NCI-H1092 treated with DMSO at 0.1 percent for 48 hours (cell line): ENCODE measurements at regions not wholly inside any gene's neighbourhood (a gene's known extent, or its start where the extent isn't known, plus 50 kb on each side); places are given as distances from the start of the nearest gene placed in this dataset.

Experiments
- DNase-seq: peaks from one replicate; lab custom pipeline; 2025; lab: John Stamatoyannopoulos, UW

DNA sequence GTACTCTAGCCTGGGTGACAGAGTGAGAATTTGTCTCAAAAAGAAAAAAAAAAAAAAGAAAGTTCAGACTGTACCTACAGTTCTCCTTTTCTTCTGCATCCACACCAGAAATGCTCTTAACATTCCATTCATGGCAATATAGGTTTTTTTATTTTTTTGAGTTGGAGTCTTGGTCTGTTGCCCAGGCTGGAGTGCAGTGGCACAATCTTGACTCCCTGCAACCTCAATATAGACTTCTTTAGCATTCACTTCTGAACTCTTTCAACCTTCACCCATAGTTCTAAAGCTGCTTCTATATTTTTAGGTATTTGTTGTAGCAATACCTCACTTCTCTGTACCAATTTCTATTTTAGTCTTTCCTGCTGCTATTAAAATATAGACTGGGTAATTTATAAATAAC is 1095.7 kb downstream of the FLRT2 start:
- DNase-seq = no peak

DNA sequence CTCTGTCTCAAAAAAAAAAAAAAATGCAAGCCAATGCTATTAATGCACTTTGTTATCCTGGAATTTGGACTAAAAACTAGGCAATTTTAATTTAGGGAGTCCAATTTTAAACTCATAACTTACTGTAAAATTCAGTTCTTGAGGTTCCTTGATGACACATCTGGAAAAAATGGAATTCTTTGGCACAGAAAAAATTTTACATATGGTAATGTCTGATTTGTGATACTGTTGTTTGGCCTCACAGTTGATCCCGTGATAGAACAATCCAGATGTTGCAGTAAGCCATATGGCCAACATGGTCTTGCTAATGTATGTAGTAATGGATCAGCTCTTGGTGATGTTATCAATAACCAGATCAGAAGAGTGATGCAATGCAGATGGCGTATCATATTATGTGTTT is 1089.8 kb downstream of the FLRT2 start:
- no peak for DNase-seq

DNA sequence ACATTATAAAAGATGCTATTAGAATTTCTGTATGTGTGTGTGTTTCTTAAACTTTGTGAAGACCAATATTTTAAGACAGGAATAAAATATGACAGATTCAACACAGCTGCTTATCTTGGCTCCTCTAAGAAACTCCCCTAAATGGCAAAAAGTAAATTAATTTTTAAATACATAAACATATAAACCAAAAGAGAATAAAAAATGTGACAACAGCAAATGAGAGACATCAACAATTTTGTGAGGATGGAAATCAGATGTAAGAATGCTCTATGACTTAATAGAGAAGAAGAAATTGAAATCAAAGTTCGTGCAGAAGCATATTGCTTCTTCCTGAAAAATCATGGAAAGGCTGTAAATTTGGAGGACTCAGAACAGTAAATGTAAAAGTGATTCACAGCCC is 1083.8 kb downstream of the FLRT2 start:
- DNase-seq = no peak

DNA sequence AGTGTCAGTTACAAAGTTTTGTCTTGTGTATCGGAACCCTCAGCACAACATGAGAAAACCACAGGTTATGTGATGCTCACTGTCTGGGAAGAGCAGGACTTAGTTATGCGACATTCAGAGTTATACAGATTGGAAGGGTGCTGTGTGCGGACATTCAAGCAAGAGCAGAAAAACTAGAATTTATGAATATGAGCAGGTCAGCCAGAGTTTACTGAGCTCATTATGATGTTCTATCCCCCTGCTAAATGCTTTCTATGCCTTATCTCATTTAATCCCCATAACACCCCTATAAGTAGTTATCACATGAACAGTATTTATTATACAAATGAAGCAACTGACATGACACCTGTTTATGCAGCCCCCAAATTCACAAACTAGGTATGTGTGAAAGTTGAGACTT is 1083.2 kb downstream of the FLRT2 start:
- no peak for DNase-seq

DNA sequence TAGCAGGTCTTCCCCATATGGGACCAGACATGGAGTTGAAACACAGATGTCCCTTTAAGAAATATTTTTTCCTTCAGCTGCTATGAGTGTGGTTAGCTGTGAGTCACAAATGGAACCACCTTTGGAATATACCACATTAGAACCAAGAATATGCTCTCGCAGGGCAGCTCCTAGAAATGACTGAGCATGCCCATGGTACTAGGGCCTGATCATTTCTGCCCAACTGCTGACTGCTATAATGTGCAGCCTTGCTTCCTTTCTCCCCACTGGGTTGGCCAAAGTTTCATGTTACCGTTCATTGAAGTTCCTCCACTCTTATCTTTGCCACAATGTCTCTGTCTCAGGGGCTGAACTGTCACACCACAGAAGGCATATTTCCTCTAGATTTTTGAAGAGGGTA is 1074.6 kb downstream of the FLRT2 start:
- no peak for DNase-seq

DNA sequence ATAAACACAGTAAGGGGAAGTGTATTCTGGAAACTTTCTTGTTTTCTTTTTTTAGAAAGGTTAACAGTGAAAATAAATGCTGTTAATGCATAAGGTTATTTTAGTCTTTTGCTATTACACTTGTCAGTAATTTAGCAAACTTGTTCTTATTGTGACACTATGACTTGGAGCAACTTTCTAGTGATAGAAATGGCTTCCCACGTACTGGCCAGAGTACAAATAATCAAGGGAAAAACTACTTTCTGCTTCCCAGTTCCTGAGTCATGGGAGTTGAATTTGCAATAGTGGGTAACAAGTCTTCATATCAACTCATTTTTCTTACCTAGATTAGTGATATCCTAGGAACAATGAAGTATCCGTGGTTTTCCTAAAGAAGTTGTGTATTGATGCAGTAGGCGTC is 1072.3 kb downstream of the FLRT2 start:
- no peak for DNase-seq

DNA sequence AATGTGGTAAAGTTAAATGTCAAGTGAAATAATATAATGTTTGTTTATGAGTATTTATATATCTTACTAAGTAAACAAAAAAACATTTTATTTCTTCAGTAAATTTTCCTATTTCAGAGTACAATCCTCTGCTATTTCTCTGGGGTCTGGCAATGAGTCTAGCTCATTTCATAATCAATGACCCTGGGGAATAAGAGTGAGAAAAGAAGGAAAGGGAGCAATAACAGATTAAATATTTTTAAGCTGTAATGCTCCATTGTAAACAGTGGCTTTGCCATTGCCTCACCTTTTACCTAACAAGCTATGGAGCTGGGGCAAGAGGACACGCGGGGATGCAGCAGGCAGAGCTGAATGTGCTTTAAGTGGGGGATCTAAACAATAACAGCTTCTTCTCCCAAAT is 1071.9 kb downstream of the FLRT2 start:
- no peak for DNase-seq

DNA sequence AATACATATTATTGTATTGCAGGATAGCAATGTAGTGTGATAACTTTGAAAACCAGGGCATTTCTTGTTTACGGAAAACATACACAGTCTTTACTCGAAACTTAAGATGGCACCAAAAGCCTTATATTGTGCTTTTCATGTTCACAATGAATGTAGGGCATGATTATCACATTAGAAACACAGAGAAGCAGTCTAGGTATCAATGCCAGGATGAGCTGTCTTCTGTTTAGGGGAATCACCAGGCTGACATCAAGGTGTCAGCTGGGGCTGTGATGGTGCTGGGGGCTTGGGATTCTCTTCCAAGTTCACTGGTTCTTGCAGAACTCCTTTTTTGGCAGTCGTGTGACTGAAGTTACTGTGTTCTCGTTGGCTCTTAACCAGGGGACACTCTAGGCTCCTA is 1067.3 kb downstream of the FLRT2 start:
- DNase-seq = no peak

DNA sequence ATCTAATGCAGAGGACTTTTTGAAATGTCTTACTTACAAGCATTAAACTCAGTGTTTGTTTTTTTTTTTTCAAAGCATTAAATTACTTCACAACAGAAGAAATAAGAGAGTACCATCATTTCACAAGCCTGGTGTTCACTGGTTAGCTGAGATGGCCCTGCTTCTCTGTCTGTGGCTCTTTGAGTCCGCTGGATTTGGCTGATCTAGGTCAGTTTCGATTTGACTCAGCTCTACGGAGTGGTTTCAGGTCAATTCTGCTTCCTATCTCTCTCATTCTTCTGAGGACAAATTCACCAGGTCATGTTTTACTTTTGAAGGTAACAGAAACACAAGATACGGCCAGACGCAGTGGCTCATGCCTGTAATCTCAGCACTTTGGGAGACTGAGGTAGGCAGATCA is 1066.1 kb downstream of the FLRT2 start:
- no peak for DNase-seq

DNA sequence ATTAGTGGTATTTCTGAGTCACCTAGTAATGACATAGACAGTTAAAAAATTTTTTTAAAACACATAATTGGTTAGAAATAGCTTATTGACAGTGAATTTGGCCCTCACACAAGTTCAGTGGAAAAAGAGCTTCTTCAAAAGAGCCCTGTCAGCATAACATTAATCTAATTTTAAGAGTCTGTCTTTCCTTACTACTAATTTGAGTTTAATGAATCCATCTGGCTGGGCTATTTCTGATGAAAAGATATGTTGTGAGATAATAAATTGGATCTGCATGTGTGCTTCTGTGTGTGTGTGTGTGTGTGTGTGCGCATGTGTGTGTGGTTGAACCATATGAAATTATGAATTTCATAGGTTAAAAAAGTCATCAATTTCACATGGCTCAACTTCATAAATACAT is 1045.2 kb downstream of the FLRT2 start:
- no peak for DNase-seq

DNA sequence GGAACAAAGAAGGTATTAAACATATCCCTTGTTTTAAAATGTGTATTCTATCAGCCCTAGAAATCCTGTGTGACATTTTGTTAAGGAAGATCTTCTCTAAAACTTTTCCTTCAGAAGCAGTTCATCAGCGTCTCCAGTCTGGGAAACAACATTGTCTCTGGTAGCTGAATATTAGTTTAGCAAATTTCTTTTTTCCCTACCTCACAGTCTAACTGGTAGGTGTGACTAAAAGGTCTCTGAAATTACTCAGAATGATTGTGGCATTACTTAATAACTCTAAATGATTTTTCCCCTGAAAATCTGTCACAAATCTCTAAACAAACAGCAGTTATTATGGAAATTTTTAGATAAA is 1044.8 kb downstream of the FLRT2 start:
- DNase-seq = no peak

DNA sequence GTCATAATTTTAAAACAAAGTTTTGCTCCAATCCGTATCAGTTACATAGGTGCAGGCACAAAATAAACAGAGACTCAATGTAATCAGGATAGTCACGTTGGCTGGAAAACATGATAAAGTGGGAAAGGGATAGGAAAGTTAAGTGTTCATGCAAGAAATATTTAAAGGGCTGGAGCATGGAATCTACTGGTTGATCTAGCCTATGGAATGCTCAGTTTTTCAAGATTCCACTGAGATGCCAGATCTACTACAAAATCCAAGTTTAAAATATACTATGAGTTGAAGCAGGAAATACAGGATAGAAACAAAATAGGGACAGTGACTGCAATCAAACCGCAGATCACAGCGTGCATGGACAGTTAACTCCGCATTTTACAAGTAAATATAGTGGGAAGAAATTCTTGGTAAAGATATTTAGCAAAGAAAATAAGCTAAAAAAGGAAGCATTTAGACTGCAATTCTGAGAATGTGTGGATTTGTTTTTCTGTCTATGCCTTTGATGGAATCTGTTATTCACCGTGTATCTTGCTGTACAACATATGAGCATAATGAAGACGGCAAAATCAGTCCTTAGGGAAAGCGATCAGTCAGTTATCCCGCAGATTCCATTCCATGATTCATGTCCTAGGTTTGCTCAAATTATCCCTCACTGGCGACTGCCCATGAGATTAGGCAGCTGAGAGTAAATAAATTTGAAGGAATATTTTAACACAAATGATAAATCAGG is 1044.3 kb downstream of the FLRT2 start:
- DNase-seq = no peak

DNA sequence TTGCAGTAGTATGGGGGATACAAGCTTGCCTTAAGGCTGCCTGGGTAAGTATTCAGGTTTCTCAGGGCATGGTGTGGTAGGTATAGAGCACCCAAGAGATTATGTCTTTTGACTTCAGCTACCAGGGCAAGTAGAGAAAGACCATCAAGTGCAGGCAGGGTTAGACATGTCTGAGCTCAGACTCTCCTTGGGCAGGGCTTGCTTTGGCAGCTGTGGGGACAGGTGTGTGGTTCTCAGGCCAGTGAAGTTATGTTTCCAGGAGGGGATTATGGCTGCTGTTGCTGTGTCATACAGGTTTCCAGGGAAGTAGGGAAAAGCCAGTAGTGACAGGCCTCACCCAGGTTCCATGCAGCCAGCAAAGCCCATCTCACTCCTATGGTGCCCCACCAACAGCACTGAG is 1040.4 kb downstream of the FLRT2 start:
- DNase-seq = no peak

DNA sequence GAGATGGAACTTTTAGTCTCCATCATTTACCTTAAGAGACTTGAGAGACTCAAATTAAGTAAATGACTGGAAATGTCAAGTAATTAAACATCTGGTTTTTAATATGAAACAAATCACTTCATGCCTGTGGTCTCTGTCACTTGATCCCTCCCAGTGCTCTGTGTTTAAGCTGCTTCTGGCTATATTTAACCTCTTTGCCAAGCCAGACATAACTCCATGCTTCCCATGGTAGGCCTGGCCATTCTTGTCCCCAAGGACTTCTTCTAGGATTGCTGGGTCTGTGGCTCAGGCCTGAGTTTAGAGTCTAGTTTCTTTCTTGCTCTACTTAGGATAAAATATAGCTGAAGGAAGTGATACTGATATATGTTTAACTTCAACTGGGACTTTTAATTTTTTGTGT is 1013.6 kb downstream of the FLRT2 start:
- DNase-seq = no peak

DNA sequence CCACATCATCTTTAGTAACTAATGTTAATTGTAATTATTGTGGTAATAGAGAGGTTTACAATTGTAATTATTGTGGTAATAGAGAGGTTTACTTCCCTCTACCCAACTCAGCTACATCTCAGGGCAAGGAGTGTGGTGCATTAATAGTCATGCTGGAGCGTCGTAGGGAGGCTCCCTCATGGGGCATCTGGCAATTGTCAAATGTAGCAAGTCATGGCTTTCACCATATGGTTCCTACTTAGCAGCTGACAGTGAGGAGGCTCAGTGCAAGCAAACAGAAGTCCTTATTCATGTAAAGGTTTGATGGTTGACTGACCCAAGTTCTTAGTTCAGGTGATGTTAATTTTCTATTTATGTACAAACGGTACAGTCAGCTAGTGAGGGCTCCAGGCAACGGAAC is 1012.0 kb downstream of the FLRT2 start:
- DNase-seq = no peak

DNA sequence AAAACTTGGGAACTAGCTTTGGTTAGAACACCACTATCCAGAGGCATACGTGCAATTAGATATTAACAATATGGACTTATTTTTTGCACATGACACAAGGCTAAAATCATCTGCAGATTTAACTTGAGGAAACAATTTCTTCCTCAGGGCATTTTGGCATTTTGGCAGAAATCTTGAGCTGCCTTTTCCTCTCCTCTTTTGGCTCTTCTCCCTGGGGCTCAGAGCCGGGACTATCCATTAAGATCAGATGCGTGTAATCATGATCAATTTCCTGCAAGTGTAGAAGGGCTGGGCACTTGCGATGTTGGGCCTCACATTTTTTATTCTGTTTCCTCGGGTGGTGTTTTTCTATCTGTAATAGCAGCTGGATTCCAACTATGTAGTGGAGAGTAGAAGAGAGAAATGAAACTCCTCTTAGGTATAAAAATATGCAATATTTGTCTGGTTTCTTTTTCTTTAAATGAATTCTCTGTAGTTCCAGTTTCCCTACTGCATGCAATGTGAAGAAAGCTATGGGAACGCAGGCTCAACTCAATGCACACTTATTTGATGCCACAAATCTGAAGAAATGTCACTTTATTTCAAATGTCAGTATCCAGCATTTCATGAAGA is 1010.8 kb downstream of the FLRT2 start:
- DNase-seq = no peak

DNA sequence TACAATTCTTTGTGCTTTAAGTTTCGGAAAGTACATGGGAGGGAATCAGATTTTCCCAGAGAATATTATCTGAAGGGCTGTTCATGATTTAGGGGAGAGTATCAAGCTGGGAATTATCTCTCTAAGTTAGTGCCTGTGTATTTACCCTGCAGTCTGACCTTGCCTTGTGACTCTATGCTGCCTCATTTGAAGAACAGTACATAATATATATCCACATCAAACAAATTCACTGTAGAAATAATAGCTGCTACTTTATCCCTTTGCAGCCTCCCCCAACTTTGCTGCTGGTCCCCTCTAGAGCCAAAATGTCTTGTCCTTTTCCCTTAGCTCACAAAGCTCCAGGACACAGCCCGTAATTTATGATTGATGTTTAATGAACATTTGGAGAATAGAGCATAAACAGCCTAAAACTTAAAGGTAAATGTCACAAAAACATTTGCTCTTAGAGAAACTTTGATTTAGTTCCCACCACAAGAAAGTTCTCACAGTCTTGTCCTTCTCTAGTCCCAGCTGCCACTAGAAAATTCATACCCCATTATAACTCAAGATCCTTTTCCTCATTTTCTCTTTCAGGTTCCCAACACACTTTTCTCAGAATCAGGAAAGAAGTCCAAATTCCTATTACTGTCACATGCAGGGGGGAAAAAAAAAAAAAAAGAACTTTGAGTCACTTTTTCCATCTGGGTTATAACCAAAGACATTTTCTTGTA is 1009.6 kb downstream of the FLRT2 start:
- no peak for DNase-seq

DNA sequence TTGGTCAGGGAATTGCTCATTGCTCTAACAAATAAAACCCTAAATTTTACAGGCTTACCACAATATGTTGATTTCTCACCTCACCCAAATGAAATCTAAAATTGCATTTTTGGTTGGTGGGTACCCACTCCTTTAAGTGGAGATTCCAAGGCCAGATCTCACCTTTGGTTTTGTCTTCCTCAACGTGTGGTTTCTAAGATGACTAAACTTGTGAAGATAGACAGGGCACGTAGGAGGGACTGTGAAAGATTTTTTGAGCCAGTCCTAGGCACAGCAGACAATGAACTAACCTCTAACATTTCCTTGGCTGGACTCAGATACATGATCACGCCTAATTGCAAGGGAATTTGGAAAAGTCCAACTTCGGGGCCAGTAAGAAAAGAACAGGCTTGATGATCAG is 1003.9 kb downstream of the FLRT2 start:
- DNase-seq = no peak

DNA sequence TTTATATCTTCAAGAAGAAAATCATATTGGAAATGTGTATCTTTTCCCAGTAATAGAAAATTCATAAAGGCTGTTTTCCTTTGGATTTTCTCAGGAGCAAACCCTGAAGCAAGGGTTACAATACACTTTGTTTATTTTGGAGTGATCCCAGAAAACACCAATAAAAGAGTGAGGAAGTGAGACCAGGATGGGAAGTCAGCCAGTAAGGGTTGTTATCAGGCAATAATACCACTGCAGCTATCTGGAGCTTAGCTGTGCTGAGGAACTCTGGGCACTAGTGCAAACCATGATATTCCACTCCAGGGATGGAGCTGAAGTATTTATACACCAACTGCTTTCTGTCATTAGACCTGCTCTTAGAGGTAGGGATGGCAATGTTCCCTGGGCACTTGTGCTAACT is 1002.3 kb downstream of the FLRT2 start:
- DNase-seq = peak; percentile 20

DNA sequence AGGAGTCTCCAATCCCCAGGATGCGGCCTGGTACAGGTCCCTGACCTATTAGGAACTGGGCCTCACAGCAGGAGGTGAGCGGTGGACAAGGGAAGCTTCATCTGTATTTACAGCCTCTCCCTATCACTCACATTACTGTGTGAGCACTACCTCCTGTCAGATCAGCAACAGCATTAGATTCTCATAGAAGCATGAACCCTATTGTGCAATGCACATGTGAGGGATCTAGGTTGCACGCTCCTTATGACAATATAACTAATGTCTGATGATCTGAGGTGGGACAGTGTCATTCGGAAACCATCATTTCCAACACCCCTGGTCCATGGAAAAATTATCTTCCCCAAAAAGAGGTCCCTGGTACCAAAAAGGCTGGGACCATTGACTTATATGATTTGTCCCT is 1000.5 kb downstream of the FLRT2 start:
- DNase-seq = no peak

DNA sequence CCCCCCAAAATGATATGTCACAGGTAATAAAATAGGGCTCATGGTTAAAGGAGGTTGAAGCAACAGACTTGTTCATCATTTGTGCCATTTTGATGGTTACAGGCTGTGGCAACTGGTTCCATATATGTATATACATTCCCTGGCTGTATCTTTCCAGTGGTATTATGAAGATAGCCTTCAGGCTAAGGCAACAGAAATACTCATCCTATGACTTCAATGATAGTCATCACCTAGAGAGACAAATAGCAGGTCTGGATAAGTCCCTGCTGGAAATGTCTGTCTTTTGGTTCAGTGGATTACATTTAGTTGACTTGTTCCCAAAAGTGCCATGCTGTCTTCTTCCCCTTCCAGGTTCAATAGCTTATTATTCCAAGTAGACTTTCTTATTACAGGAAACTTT is 997.4 kb downstream of the FLRT2 start:
- DNase-seq = no peak

DNA sequence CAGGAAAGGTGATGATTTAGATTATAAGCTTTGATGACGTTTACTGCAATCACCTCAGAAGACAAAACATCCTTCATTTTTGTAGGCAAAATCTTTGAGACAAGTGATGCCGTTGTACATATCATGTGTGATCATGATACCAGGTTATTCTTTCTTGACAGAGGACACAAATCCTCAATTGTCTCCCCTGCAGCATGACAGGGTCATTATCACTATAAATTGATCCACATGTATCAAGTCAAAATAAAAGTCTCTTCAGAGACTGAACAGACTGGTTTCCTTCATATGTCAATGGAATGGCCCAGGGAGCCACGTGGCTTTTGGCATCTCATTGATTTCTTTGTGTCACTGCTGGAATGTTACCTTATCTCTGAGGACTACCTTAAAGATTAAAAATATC is 995.7 kb downstream of the FLRT2 start:
- no peak for DNase-seq

DNA sequence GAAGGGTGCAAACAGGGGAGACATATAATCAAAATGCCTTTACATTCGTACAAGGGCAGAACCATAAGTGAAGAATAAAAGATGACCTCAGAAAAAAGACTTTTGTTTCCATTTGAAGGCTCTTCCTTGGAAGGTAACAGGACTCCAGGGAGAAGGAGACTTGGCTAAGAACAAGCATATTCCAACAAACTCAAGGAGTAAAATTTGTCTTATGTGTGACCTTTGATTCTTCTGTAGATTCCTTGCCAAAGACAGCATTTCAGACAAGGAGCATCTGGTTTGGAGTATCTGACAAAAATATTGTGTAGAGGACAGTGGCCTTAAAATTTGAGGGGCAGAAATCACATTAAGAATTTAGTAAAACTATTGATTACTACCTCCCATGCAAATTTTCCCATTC is 991.9 kb downstream of the FLRT2 start:
- no peak for DNase-seq
